Cerebellar cortex (tissue), 1 donor: ENCODE measurements at regions not wholly inside any gene's neighbourhood (a gene's known extent, or its start where the extent isn't known, plus 50 kb on each side); places are given as distances from the start of the nearest gene placed in this dataset.
A peak's percentile ranks its signal among the peaks of the same experiment; 100 is the strongest.
"Not testable (repeated sequence)": the region's sequence is repeated elsewhere in the genome, so short reads cannot be mapped to it uniquely, and the experiment has no call there.

Source experiments
- DNase-seq: peaks from one replicate; pipeline ENCODE4 v3.0.0-alpha.2; 2015; ENCODE audit warnings: low spot score

GRCh38 chr6:154923199-154923869 is 71.8 kb upstream of the TIAM2 start:
- DNase-seq = no peak

DNA sequence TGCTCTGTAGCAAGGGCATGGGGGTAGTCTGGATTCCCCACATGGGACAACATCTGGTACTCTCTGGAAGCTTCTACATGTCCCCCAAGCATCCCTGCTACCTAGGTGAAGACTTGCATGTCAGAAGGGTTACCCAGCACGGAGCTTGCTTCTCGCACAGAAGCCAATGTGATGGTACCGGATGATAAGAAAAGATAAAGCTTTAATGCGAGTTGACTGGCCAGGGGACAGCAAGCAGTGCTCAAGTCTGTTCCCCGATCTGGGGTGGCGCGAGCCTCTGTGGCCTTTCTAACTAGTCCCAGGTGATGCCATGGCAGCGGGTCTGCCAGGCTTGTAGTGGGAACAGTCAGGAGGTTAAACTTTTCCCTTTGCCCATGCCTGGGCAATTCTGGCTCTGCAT is 70.0 kb upstream of the TIAM2 start:
- DNase-seq = no peak

DNA sequence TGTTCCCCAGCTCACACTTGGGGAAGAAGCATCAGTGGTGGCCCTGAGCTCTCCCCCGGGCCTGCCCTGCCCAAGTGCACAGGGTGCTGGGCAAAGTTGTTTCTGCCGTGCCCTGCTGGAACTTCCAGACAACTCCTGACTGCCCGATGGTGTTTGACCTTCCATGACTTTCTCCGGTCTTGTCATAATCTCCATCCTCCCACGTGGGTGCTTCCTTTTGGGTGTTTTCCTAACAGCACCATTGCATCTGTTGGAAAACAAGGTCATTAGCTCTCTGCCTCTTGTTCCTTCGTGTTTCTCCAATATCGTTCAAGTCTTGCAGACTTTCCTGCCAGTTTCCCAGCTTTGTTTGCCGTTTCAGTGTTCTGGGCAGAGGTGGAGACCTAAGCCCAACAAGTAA is 68.7 kb upstream of the TIAM2 start:
- DNase-seq = no peak

DNA sequence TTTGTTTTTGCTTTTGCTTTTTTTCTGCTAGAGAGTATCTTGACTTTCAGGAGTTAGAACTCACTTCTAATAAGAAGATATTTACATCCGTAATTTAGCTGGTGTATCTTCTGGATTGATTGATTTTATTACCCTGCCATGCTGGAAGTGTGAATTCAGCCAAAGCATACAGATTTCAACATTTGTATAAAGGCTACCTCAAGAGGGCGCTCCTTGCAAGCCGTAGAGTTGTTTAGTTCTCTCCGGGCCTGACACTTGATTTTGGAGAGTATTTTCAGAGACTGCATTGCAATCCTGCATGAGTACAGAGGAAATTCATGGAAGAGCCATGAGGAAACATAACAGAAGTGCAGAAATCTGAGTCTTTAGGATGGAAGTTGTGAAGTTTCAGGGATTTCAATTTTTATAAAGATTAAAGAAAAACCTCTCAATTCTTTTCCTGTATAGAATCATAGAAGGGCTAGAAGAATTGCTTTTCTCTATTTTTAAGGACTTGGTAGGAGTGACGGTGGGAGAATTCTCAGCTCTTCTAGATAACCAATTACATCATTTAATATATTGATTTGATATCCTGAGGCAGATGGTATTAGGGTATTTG is 66.7 kb upstream of the TIAM2 start:
- DNase-seq = peak; percentile 79

GRCh38 chr6:154930451-154930851 is 64.7 kb upstream of the TIAM2 start:
- no peak for DNase-seq

DNA sequence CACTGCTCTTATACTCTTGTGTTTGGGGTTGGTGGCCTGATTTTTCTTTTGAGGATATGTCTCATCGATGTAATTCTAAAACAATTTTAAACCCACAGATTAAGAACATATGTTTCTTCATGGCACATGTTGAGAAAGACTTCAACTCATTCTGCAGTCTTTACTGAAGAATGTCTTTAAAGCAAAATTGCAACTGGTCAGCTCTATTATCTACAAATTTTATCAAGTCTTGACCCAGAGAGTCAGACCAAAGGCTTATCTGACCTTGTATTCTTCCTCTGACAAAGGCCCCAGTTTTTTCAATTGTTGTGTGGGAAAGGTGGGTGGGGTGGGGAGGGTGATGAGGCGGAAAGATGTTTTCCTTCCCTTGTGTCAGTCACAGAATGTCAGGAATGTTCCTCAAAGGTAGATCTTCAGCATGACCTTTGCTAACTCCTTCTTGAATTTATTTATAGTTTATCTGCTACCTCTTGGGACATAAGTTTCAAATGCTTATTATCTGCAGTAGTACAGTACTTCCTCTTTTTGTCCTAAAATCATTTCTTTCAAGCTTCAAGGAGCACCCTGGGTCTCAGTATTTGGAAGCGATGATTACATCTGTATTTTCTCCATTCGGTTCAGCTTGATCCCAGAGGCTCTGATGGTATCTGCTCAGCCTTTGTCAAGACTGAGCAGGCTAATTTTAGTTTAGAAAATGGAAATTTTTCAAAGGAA is 63.2 kb upstream of the TIAM2 start:
- DNase-seq = no peak

DNA sequence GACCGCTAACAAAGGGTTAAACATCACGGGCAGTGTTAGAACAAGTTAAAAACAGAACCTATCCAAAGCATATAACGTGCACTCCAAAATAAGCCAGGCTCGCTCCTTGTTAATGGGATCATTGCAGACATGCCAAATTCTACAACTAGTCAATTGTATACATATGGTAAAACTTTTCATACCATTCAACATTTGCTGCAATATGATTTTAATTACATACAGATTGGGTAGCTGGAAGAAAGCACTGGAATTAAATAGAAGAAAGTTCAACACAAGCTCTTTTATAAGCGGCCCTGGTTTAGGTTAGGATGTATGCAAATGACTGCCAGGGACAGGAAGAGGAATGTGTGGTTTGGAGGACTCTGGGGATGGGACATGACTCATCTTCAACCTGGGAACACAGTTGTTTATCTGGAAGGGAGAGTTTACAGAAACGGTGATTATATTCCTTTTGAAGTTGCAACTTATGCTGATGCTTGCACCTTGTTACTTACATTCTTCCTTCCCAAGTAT is 62.5 kb upstream of the TIAM2 start:
- DNase-seq = no peak

- DNase-seq = no peak
These were observed 61.8 kb upstream of the TIAM2 start for GRCh38 chr6:154933181-154933827.

GRCh38 chr6:154937306-154938220 is 57.6 kb upstream of the TIAM2 start:
- peak; percentile 61 for DNase-seq

- peak; percentile 62 for DNase-seq
These were observed 56.9 kb upstream of the TIAM2 start for GRCh38 chr6:154938221-154938580.

GRCh38 chr6:154938727-154939285 is 56.3 kb upstream of the TIAM2 start:
- not testable (repeated sequence) for DNase-seq

GRCh38 chr6:154942770-154943169 is 52.3 kb upstream of the TIAM2 start:
- DNase-seq = no peak

GRCh38 chr6:154945271-154945890 is 49.7 kb upstream of the TIAM2 start:
- no peak for DNase-seq
